HG03103 (cell line): ENCODE measurements at regions not wholly inside any gene's neighbourhood (a gene's known extent, or its start where the extent isn't known, plus 50 kb on each side); places are given as distances from the start of the nearest gene placed in this dataset.
"Not testable (repeated sequence)": the region's sequence is repeated elsewhere in the genome, so short reads cannot be mapped to it uniquely, and the experiment has no call there.

Source experiments
- ATAC-seq: cut with Tn5 transposase; IDR thresholded peaks from one replicate; pipeline ENCODE4 v1.9.1; 2021; ENCODE audit warnings: low read depth; ENCODE audit not compliant: unreplicated experiment

DNA sequence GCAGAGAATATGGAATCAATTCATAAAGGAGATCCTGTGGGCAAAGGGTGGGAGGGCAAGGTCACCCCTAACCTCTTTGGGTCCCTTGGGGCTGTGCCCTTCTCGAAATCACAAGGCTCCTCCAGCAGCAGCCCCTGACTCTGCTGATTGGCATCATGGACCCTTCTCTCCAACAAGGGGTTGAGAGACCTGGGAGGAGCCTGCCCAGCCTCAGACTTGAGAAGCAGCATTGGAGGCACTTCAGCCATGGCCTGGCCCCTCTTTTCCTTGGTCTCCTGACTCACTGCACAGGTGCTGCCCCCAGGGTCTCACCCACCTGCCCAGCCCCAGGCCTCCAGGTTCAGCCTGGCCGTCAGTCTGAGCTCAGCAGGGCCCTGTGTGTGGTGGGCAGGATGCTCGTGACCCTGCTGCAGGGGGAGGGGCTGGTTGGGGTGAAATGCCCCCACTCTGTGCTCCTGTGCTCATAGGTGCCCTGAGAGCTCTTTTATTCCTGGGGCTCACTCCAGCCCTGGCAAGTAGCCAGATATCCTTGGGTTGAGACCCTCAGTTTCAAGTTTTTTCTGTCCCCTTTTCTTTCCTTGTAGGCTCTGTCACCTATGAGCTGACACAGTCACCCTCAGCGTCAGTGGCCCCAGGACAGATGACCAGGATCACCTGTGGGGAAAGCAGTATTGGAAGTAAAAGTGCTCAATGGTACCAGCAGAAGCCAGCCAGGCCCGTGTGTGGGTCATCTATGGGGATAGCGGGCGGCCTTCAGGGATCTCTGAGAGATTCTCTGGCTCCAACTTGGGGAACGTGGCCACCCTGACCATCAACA lies 110.8 kb downstream of the GGTLC2 start:
- no peak for ATAC-seq

DNA sequence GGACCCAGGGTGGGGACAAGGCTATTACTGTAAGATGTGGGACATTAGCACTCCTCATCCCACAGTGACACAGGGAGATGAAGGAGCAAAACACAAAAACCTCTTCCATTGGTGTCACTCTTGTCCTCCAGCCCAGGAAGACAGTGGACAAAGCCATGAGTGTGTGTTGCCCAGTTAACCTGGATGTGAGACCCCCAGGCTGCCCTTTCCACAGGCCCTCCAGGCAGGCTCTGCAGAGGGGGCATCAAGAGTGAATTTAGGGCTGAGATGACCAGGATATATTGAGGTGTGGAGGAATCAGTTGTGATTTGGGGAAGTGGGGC lies 111.3 kb downstream of the GGTLC2 start:
- ATAC-seq = no peak

DNA sequence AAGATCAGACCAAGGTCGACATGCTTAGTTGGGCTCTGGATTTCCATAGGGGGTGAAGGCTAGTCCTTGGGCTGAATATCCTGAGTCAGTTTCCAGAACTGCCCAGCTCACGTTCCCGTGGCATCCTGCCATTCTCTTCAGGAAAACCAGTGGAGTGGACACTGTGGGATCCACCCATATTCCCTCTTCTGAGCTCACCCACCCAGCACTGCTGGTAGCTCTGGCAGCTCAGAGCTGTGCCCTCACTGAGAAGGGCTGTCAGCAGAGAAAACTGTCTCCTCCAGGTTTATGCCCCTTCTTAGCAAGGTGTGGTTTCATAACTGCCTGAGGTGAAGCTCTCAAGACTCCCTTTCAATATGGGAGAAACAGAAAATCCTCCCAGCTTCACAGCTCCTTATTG lies 111.7 kb downstream of the GGTLC2 start:
- no peak for ATAC-seq

DNA sequence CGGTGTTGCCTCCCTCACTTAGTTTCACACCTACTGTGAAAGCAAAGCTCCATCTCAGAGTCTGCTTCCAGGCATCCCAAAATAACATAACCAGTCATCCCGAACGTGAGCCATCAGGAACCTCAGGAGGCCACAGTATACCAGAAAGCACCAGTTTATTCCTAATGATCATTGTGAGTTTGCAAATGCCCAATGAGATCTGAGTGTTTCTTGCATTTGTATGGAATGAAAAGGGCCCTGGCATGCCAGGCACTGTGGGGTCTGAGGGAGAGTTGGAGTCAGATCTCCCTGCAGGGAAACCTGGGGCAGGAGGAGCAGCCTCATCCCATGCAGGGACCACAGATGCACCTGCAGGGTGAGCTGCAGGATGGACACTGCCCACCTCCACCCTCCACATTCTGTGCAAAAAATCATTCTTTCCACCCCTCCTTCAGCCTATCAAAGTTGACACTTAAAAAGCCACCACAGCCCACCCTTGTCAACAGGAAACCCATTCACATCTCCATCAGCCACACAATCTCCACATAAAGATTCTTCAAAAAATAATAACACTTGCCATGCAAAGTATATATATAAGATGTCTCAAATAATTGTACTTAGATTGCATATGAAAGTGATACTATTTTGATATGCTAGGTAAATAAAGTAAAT lies 112.3 kb downstream of the GGTLC2 start:
- not testable (repeated sequence) for ATAC-seq

DNA sequence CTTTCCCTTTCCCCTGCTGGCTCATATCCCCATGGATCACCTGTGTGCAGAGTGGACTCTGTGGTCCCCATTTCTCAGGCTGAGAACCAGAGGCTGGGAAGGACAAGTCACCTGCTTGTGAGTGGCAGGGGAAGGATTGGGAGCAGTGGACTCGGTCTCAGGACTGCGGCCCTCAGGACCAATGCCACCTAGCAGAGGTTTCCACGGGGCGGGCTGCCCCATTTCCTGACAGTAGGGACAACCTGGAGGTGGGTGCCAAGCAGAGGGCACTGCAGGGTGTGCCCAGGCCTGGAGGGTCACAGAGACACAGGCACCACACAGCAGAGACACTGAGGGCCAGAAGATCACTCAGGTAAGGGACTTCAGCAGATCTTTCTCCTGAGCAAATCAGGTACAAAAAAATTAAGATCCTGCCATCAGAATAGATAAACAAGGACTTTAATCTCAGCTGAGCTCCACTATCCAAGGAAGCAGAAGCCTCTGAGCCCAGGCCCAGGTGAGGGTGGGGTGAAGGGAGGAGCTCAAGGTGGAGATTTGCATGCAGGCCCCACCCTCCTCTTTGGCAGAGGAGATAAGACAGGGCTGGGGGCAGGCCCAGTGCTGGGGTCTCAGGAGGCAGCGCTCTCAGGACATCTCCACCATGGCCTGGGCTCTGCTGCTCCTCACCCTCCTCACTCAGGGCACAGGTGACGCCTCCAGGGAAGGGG lies 113.8 kb downstream of the GGTLC2 start:
- not testable (repeated sequence) for ATAC-seq

GRCh38 chr22:22759371-22759770 lies 115.0 kb downstream of the GGTLC2 start:
- ATAC-seq = no peak

GRCh38 chr22:22759889-22760546 lies 115.6 kb downstream of the GGTLC2 start:
- ATAC-seq = no peak

DNA sequence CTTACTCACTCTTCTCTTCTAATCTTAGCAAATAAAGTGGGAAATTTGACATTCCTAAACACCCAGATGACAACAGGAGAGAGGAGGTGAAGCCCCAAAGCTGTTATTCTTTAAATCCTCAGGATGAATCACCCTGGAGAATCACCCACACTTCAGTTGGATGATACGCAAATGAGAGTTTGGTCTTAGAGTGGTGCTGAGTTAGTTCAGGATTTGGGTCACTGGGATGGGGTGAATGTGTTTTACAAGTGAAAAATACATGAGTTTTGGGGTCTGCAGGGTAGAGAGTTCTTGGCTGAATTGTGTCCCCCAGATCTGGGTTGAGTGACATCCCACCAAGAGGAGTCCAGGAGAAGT lies 117.2 kb downstream of the GGTLC2 start:
- no peak for ATAC-seq

GRCh38 chr22:22761963-22762772 lies 117.8 kb downstream of the GGTLC2 start:
- ATAC-seq = no peak

GRCh38 chr22:22763512-22763911 lies 119.1 kb downstream of the GGTLC2 start:
- no peak for ATAC-seq

GRCh38 chr22:22764085-22764484 lies 119.7 kb downstream of the GGTLC2 start:
- ATAC-seq = no peak

DNA sequence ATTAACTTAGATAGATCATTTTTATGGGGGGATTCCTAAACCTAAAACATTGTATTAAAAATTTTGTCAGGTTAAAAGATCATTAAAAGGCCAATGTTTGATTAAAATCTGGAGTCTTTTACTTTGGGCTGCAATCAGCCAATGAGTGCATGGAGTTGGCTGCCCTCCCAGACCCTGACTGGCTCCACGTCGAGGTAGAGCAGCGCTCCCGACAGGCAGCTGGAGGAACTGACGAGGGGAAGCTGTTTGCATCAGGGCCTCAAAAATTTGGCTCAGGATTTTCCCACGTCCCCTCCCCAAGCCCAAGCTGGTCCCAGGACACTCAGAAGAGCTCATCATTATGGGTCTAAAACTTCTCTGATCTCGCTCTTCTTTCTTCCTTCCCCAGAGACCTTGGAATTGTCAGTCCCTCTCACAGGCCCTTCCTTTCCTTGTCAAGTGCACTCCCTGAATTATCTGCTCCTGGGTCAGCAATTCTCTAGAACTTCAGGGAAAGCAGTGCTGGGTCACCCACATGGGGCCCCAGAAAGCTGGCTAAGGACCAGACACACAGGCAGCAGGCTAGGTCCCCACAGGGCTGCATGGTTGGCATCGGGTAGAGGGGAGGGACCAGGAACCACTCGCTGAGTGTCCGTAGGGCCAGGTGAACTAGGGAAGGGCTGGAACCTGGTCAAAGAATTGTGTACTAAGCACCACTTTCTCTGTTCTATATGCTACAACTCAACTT lies 119.6 kb upstream of the IGLL5 start:
- ATAC-seq = no peak

DNA sequence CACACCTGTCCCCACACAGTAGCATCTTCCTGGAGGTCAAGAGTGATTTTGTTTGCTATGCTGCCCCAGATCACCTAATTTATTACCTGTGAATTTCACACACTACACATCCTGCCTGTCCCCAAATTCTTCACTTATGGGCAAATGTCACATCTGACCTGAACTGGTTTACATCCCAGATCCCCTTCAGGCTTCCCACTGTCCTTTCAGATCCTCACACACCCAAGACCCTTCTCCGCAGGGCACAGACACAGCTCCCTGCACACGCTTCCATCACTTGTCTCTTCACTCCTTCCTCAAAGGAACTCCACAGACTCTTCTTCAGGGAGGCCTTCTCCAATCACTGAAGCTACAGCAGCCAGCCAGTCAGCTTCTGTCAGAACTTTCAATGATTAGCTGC lies 118.7 kb upstream of the IGLL5 start:
- no peak for ATAC-seq

DNA sequence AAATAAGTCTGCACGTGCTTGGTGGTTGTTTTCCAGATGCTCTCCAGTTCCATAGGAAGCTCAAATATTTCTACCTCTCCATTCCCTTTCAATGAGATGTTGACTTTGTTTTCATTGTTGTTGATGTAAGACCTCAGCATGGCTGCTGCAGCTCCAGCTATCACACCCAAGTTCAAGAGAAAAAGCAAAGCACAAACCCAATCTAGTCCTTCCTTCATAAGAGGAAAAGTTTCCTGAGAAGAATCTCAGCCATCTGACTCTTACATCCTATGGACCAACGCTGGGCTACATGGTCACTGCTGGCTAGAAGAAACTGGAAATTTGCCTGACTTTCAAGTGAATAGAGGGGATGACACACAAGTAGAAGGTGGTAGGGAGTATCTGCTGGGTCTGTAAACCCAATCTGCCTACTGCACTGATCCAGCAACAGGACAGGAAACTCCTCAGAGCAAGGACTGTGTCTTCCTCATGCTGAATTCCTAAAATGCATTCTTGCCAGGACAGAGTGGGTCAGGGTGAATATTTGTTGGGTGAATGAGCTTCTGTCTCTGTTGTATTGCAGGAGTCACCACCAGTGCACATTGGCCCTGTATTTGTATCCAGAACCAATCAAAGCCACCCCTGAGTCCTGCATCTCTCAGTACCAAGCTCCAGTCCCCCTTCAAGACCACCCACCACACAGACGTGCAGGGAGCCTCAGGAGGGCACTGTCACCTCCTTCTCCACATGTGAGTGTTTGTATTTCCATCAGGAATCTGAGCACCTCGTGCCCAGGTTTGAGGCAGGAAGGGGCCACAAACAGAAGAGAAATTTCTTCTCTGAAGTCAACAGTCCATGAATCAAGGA lies 118.0 kb upstream of the IGLL5 start:
- ATAC-seq = no peak

DNA sequence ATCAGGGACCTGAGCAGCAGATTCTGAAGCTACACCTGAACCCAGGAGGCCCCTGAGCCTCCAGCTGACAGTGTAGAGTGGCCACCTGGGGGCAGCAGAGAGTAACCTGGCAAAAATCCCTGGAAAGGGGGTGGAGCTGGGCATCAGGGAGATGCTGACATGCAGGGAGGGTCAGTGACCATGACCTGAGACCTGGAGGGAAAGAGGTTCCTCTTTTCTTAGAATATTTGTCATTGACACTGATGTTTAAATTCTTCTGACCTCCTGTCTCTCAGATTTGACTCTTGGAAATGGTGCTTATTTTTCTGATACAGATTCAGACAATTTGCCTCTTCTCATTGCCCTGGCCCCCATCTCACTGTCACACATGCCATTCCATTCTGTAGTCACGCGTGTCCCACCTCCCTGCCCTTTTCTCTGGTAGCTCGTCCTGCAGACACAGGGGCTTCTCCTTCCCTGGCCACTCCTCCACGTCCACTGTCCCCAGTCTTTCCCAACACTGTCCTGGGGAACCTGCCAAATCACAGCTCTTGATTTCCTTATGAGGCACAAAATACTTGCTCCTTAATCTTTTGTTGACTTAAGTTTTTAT lies 117.2 kb upstream of the IGLL5 start:
- no peak for ATAC-seq

GRCh38 chr22:22770881-22771280 lies 116.7 kb upstream of the IGLL5 start:
- ATAC-seq = no peak

DNA sequence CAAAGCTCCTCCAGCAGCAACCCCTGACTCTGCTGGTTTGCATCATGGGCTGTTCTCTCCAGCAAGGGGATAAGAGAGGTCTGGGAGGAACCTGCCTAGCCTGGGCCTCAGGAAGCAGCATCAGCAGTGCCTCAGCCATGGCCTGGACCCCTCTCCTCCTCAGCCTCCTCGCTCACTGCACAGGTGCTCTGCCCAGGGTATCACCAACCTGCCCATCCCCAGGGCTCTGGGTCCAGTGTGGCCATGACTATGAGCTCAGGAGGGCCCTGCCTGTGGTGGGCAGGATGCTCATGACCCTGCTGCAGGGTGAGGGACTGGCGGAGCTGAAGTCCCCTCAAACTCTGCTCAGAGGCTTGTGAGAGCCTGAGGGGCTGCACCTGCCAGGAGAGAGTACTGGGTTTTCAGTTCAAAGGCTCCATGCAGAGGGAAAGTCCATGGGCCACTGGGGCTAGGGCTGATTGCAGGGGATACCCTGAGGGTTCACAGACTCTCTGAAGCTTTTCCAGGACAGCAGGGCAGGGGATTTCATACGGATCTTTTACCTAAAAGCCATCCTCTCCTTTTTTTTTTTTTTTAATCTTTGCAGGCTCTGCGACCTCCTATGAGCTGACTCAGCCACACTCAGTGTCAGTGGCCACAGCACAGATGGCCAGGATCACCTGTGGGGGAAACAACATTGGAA lies 115.8 kb upstream of the IGLL5 start:
- ATAC-seq = no peak

DNA sequence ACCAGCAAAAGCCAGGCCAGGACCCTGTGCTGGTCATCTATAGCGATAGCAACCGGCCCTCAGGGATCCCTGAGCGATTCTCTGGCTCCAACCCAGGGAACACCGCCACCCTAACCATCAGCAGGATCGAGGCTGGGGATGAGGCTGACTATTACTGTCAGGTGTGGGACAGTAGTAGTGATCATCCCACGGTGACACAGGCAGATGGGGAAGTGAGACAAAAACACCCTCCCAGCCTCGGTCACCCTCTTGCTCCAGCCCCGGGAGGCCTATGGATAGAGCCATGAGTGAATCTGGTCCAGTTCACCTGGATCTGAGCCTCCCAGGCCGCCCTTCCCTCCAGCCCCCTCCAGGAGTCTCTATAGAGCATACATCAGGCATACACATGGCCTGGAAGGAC lies 115.2 kb upstream of the IGLL5 start:
- ATAC-seq = no peak
